ENCODE measurements at regions not wholly inside any gene's neighbourhood (a gene's known extent, or its start where the extent isn't known, plus 50 kb on each side); places are given as distances from the start of the nearest gene placed in this dataset.

- no peak for TF ChIP-seq CTCF (IDR thresholded peaks at IDR 0.05; ENCODE audit: insufficient read depth, low read length, poor library complexity, severe bottlenecking)
- no peak for TF ChIP-seq EZH2phosphoT487 (conservative IDR thresholded peaks at IDR 0.05; ENCODE audit: low read length)
These were observed 525.5 kb downstream of the KIF2B start for GRCh38 chr17:54348234-54348633.
